H9 (cell line): ENCODE measurements at regions not wholly inside any gene's neighbourhood (a gene's known extent, or its start where the extent isn't known, plus 50 kb on each side); places are given as distances from the start of the nearest gene placed in this dataset.

Experiments
- DNase-seq: peaks from one replicate; pipeline ENCODE4 v3.0.0-alpha.2; 2017
- H2AFZ ChIP-seq: one replicate; pipeline ENCODE4 v1.6.1; 2013; ENCODE audit warnings: mild to moderate bottlenecking, low read length, control low read depth, moderate library complexity
- H2AK5ac ChIP-seq: 2 replicates; pipeline ENCODE4 v1.6.1; 2013; ENCODE audit warnings: low read length, control low read depth, mixed read lengths; ENCODE audit not compliant: insufficient read length
- H2BK120ac ChIP-seq: one replicate; pipeline ENCODE4 v1.6.1; 2013; ENCODE audit warnings: low read depth, mild to moderate bottlenecking, low read length, control low read depth, inconsistent platforms; ENCODE audit not compliant: poor library complexity, severe bottlenecking
- H2BK12ac ChIP-seq: 2 replicates; pipeline ENCODE4 v1.6.1; 2013; ENCODE audit warnings: low read length, control low read depth, mixed read lengths, low read depth; ENCODE audit not compliant: insufficient read length
- H2BK15ac ChIP-seq: 2 replicates; pipeline ENCODE4 v1.6.1; 2013; ENCODE audit warnings: low read depth, low read length, control low read depth
- H2BK20ac ChIP-seq: one replicate; pipeline ENCODE4 v1.6.1; 2013; ENCODE audit warnings: low read depth, mild to moderate bottlenecking, low read length, control low read depth, inconsistent platforms; ENCODE audit not compliant: poor library complexity, severe bottlenecking
- H2BK5ac ChIP-seq: 2 replicates; pipeline ENCODE4 v1.6.1; 2013; ENCODE audit warnings: low read length, control low read depth, mixed read lengths; ENCODE audit not compliant: insufficient read length
- H3K14ac ChIP-seq: 2 replicates; pipeline ENCODE4 v1.6.1; 2013; ENCODE audit warnings: low read length, control low read depth; ENCODE audit not compliant: insufficient read depth
- H3K18ac ChIP-seq: 2 replicates; pipeline ENCODE4 v1.6.1; 2013; ENCODE audit warnings: low read depth, mild to moderate bottlenecking, mixed read lengths, low read length, control low read depth; ENCODE audit not compliant: insufficient read length
- H3K23ac ChIP-seq: 2 replicates; pipeline ENCODE4 v1.6.1; 2013; ENCODE audit warnings: low read length, control low read depth, mixed read lengths, low read depth; ENCODE audit not compliant: insufficient read length
- H3K23me2 ChIP-seq: 2 replicates; pipeline ENCODE4 v1.6.1; 2013; ENCODE audit warnings: low read depth, mild to moderate bottlenecking, mixed read lengths, low read length, control low read depth; ENCODE audit not compliant: insufficient read length, poor library complexity, severe bottlenecking
- H3K27ac ChIP-seq: 2 replicates; pipeline ENCODE4 v1.5.1; 2013; ENCODE audit warnings: low read length, control low read depth, mixed read lengths, low read depth; ENCODE audit not compliant: insufficient read length
- H3K27me3 ChIP-seq: 2 replicates; pipeline ENCODE4 v1.6.1; 2013; ENCODE audit warnings: low read length, control low read depth, inconsistent platforms; ENCODE audit not compliant: insufficient read depth
- H3K4ac ChIP-seq: 2 replicates; pipeline ENCODE4 v1.6.1; 2013; ENCODE audit warnings: low read depth, mild to moderate bottlenecking, control low read depth, inconsistent platforms, low read length, moderate library complexity
- H3K4me1 ChIP-seq: 2 replicates; pipeline ENCODE4 v1.6.1; 2013; ENCODE audit warnings: low read length, control low read depth, inconsistent platforms; ENCODE audit not compliant: insufficient read depth
- H3K4me2 ChIP-seq: 2 replicates; pipeline ENCODE4 v1.6.1; 2013; ENCODE audit warnings: low read length, control low read depth, mixed read lengths; ENCODE audit not compliant: insufficient read length, insufficient read depth
- H3K56ac ChIP-seq: 2 replicates; pipeline ENCODE4 v1.6.1; 2013; ENCODE audit warnings: low read depth, mild to moderate bottlenecking, mixed read lengths, low read length, control low read depth; ENCODE audit not compliant: insufficient read length
- H3K79me1 ChIP-seq: 2 replicates; pipeline ENCODE4 v1.6.1; 2013; ENCODE audit warnings: low read depth, mild to moderate bottlenecking, moderate library complexity, low read length, control low read depth, inconsistent platforms; ENCODE audit not compliant: insufficient read depth, poor library complexity, severe bottlenecking
- H3K79me2 ChIP-seq: 2 replicates; pipeline ENCODE4 v1.6.1; 2013; ENCODE audit warnings: low read length, control low read depth, inconsistent platforms; ENCODE audit not compliant: insufficient read depth
- H3K9ac ChIP-seq: 2 replicates; pipeline ENCODE4 v1.6.1; 2013; ENCODE audit warnings: low read length, control low read depth, mixed read lengths; ENCODE audit not compliant: insufficient read length; ENCODE audit errors: extremely low read depth
- H3K9me3 ChIP-seq: one replicate; pipeline ENCODE4 v1.6.1; 2013; ENCODE audit warnings: low read depth, low read length, inconsistent platforms; ENCODE audit not compliant: control insufficient read depth
- H3T11ph ChIP-seq: one replicate; pipeline ENCODE4 v1.6.1; 2013; ENCODE audit warnings: mild to moderate bottlenecking, low read length, control low read depth, inconsistent platforms
- H4K20me1 ChIP-seq: one replicate; pipeline ENCODE4 v1.6.1; 2013; ENCODE audit not compliant: control insufficient read depth, insufficient read length, insufficient read depth
- H4K5ac ChIP-seq: 2 replicates; pipeline ENCODE4 v1.6.1; 2013; ENCODE audit warnings: low read depth, mild to moderate bottlenecking, mixed read lengths, low read length, control low read depth; ENCODE audit not compliant: insufficient read length
- H4K8ac ChIP-seq: replicated peaks from 2 replicates; pipeline ENCODE4 v1.6.1; 2013; ENCODE audit warnings: low read length, control low read depth, mixed read lengths, low read depth; ENCODE audit not compliant: insufficient read length
- H4K91ac ChIP-seq: 2 replicates; pipeline ENCODE4 v1.6.1; 2013; ENCODE audit warnings: low read depth, mild to moderate bottlenecking, moderate library complexity, mixed read lengths, low read length, control low read depth; ENCODE audit not compliant: insufficient read length
- H3K27ac Mint-ChIP-seq, 3 experiments: 2 replicates in 2 of 3; 3 replicates in 1 of 3; pipeline ENCODE4 v1.8.0; 2020 to 2021; ENCODE audit warnings: mixed read lengths in 3 of 3, mild to moderate bottlenecking in 1 of 3, moderate library complexity in 1 of 3
- H3K27me3 Mint-ChIP-seq: 2 replicates; pipeline ENCODE4 v1.8.0; 2021; ENCODE audit warnings: low read depth, mild to moderate bottlenecking, moderate library complexity, mixed read lengths
- H3K36me3 Mint-ChIP-seq, 3 experiments: 2 replicates in 2 of 3; 3 replicates in 1 of 3; pipeline ENCODE4 v1.8.0; 2020 to 2021; ENCODE audit warnings: low read depth in 3 of 3, mixed read lengths in 3 of 3; ENCODE audit not compliant: insufficient read depth in 1 of 3
- H3K4me1 Mint-ChIP-seq, 2 experiments: 2 replicates each; pipeline ENCODE4 v1.8.0; 2020; ENCODE audit warnings: mixed read lengths in 2 of 2
- H3K4me3 Mint-ChIP-seq, 2 experiments: 2 replicates in 1 of 2; 3 replicates in 1 of 2; pipeline ENCODE4 v1.8.0; 2020 to 2021; ENCODE audit warnings: mild to moderate bottlenecking in 2 of 2, mixed read lengths in 2 of 2, moderate library complexity in 1 of 2
- H3K9me3 Mint-ChIP-seq, 2 experiments: 2 replicates in 1 of 2; 3 replicates in 1 of 2; pipeline ENCODE4 v1.8.0; 2020; ENCODE audit warnings: mild to moderate bottlenecking in 2 of 2, mixed read lengths in 2 of 2, moderate library complexity in 1 of 2
- CTCF ChIP-seq: fragments of 200-600 bp; sonication (generic); conservative IDR thresholded peaks from 3 replicates; pipeline ENCODE4 v1.8.0; 2021; ENCODE audit warnings: antibody characterized with exemption, mild to moderate bottlenecking
- WGBS: extraction: QIAGEN DNeasy Blood & Tissue Kit; methylation state at CpG from one replicate; pipeline ENCODE4 v1.1.7; 2013; ENCODE audit warnings: missing lambda C conversion rate, low lambda C conversion rate, mixed read lengths; ENCODE audit not compliant: insufficient read length; ENCODE audit errors: extremely low coverage; 5-methylcytosine and 5-hydroxymethylcytosine counted together

- H3K4me3 Mint-ChIP-seq: no peak overlapping the region
- TF ChIP-seq CTCF: no peak
- no peak overlapping the region for H4K5ac ChIP-seq
Measured at GRCh38 chr18:33828949-33829348, 250.9 kb downstream of the ASXL3 start.

More at GRCh38 chr18:33828949-33829348, 250.9 kb downstream of the ASXL3 start:
- Histone ChIP-seq H3K23me2 (no peaks in the 10 kb centered on the region), H3T11ph (no peak overlapping the region), H4K20me1 (no peaks in the 10 kb centered on the region), H4K91ac (no peak overlapping the region), H2BK20ac (no peak overlapping the region), H3K9me3 (no peaks in the 10 kb centered on the region), H2AK5ac (no peak overlapping the region), H2BK15ac (no peak overlapping the region), H3K27ac (no peak overlapping the region), H3K4me1 (no peaks in the 10 kb centered on the region), H3K14ac (no peak overlapping the region), H3K23ac (no peak overlapping the region), H2AFZ (no peak overlapping the region), H2BK120ac (no peak overlapping the region), H3K9ac (no peak overlapping the region), H2BK5ac (no peak overlapping the region), H2BK12ac (no peak overlapping the region), H3K56ac (no peak overlapping the region), H3K4me2 (no peak overlapping the region), H3K4ac (no peak overlapping the region), H3K79me1 (no peaks in the 10 kb centered on the region), H3K79me2 (no peaks in the 10 kb centered on the region), H3K18ac (no peak overlapping the region), H4K8ac (no peak overlapping the region), H3K27me3 (no peaks in the 10 kb centered on the region)
- Mint-ChIP-seq H3K9me3 (peaks cover 11 to 13% of the 10 kb centered on the region in 2 experiments), H3K27ac (no peak overlapping the region), H3K27me3 (no peaks in the 10 kb centered on the region), H3K36me3 (peaks cover 3 to 11% (median 5%) of the 10 kb centered on the region in 3 experiments; a peak in 4 of 7 replicates), H3K4me1 (peaks cover 3 to 7% of the 10 kb centered on the region in 2 experiments; a peak in 2 of 4 replicates)
- WGBS: no CpG with 5 or more reads among the region's 2 CpGs
- DNase-seq: no peak
